ENCODE measurements at regions not wholly inside any gene's neighbourhood (a gene's known extent, or its start where the extent isn't known, plus 50 kb on each side); places are given as distances from the start of the nearest gene placed in this dataset.

DNA sequence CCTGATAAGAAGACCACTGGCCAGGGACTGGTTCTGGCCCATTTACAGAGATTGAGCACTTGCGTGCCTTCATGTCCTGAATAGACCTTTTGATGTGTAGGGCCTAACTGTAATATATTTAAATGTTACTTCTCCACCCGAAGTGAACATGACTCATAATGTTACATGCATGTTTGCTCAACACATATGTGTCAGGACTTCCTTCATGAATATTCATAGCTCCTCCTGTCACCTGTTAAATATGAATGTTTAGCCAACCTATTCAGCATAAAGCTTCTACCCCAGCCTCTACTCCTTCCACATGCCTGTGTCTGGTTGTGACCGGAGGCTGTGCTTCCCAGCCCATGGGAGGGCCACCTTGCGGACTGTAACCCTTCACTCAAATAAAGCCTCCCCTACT is 457.5 kb downstream of the IRX1 start:
- no peak for TF ChIP-seq POLR2A (IDR thresholded peaks at IDR 0.05)
- no peak for TF ChIP-seq CTCF (IDR thresholded peaks at IDR 0.05)
- Histone ChIP-seq H3K36me3 (no peaks in the 10 kb centered on the region), H3K9me3 (no peaks in the 10 kb centered on the region), H3K27me3 (no peaks in the 10 kb centered on the region), H3K27ac (no peak overlapping the region), H3K4me3 (no peak overlapping the region), H3K4me1 (no peaks in the 10 kb centered on the region)
- DNase-seq: no peak
- intact Hi-C loops (cut with DNase I): no loop called here
- 66 to 74% methylated on average over 4 of the region's 4 CpGs for WGBS, 2 donors

- no peaks in the 10 kb centered on the region for H3K4me1 ChIP-seq
- H3K27ac ChIP-seq: no peak overlapping the region
- H3K9me3 ChIP-seq: no peaks in the 10 kb centered on the region
- no peak overlapping the region for H3K4me3 ChIP-seq
- TF ChIP-seq POLR2A (IDR thresholded peaks at IDR 0.05): no peak
- no peak for TF ChIP-seq CTCF (IDR thresholded peaks at IDR 0.05)
- no peaks in the 10 kb centered on the region for H3K36me3 ChIP-seq
- no peaks in the 10 kb centered on the region for H3K27me3 ChIP-seq
- intact Hi-C loops (cut with DNase I): no loop called here
- WGBS, 2 donors: 36 to 45% methylated on average over 1 of the region's 1 CpG
- DNase-seq: no peak
Measured at GRCh38 chr5:4054092-4054491, 458.5 kb downstream of the IRX1 start.

DNA sequence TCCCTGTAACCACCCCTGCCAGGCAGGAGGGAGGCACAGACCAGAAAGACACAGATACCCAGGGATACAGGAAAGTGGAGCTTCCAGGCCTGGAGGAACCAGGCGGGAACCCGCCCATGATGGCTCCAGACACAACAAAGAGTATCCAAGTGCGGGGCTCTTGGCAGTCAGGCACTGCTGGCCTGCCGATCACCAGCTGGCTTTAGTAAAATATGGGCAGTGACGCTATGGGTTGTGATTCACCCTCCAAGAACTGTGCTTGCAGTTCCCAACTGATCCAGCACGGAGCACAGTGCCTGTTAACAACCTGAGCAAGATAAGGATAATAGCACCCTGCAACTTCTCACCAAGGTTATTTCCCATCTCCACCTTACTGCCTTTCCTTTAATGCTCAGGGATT is 463.3 kb downstream of the IRX1 start:
- no peak for DNase-seq
- TF ChIP-seq POLR2A (IDR thresholded peaks at IDR 0.05): no peak
- TF ChIP-seq CTCF (IDR thresholded peaks at IDR 0.05): no peak
- H3K27me3 ChIP-seq: no peaks in the 10 kb centered on the region
- WGBS, 2 donors: 34 to 38% methylated on average over 2 to 6 of the region's 6 CpGs
- no peak overlapping the region for H3K27ac ChIP-seq
- H3K36me3 ChIP-seq: no peaks in the 10 kb centered on the region
- no peak overlapping the region for H3K4me3 ChIP-seq
- no peaks in the 10 kb centered on the region for H3K9me3 ChIP-seq
- H3K4me1 ChIP-seq: no peaks in the 10 kb centered on the region
- intact Hi-C loops (cut with DNase I): no loop called here

DNA sequence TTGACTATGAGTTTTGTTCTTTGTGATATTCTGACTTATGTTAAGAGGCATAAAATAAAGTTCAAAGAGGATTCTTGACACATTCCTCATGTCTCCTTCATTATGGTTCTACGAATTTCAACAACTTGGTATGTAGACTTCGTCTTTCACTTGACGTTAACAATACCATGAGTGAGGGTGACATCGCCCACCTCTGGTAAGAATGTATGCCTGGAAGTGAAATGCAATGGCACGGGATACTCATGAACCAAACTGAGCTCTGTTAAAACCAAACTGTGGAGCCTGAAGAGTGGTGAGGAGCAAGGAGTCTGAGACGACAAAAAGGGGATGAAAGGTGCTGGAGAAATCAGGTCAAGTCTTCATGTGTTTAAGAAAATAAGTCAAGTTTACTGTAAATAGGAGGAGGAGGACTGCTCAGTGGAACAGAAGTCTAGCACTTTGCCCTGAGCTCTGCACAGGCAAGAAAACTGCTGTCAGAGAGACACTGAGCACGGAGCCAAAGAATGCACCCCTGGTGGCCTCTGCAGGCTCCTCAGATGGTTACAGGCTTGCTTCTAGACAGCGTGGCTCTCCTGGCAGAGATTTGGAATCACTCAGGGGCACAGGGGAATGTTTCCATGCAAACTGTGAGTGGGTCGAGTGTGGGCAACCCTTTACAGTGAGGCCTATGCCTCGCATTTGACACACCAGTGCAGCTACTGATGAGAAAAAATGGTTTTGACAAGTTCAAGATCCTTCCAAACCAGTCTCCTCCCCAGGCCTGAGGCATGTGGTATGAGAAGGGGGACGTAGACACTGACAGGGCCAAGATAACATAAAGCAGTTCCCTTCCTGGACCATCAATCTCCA is 470.1 kb downstream of the IRX1 start:
- TF ChIP-seq CTCF (IDR thresholded peaks at IDR 0.05): no peak
- TF ChIP-seq POLR2A (IDR thresholded peaks at IDR 0.05): no peak
- DNase-seq: no peak
- WGBS, 2 donors: 60% methylated on average over 8 to 11 of the region's 11 CpGs
- Histone ChIP-seq H3K9me3 (no peaks in the 10 kb centered on the region), H3K4me1 (no peaks in the 10 kb centered on the region), H3K4me3 (no peak overlapping the region), H3K36me3 (no peaks in the 10 kb centered on the region), H3K27ac (no peak overlapping the region), H3K27me3 (no peaks in the 10 kb centered on the region)
- intact Hi-C loops (cut with DNase I): no loop called here

- Histone ChIP-seq H3K9me3 (no peaks in the 10 kb centered on the region), H3K27me3 (no peaks in the 10 kb centered on the region), H3K27ac (no peak overlapping the region), H3K4me1 (no peaks in the 10 kb centered on the region), H3K4me3 (no peak overlapping the region), H3K36me3 (no peaks in the 10 kb centered on the region)
- TF ChIP-seq CTCF (IDR thresholded peaks at IDR 0.05) (no peak), POLR2A (IDR thresholded peaks at IDR 0.05) (no peak)
- 55 to 62% methylated on average over 4 to 6 of the region's 6 CpGs for WGBS, 2 donors
- intact Hi-C loops (cut with DNase I): no loop called here
- DNase-seq: no peak
Measured at GRCh38 chr5:4068171-4068570, 472.5 kb downstream of the IRX1 start.

All from esophagus squamous epithelium (tissue), 5 donors.